Testis (tissue), 2 donors: ENCODE measurements at regions not wholly inside any gene's neighbourhood (a gene's known extent, or its start where the extent isn't known, plus 50 kb on each side); places are given as distances from the start of the nearest gene placed in this dataset.

Source experiments
- DNase-seq: peaks from one replicate; pipeline ENCODE4 v3.0.0-alpha.2; 2019
- H3K27ac ChIP-seq, 2 donors: fragments of 200-600 bp; sonication (generic); one replicate each; pipeline ENCODE4 v1.5.1; 2019
- H3K27me3 ChIP-seq: fragments of 200-600 bp; sonication (generic); one replicate; pipeline ENCODE4 v1.5.1; 2019
- H3K36me3 ChIP-seq: fragments of 200-600 bp; sonication (generic); one replicate; pipeline ENCODE4 v1.5.1; 2017; ENCODE audit warnings: low read depth; ENCODE audit errors: missing control alignments
- H3K4me1 ChIP-seq: fragments of 200-600 bp; sonication (generic); one replicate; pipeline ENCODE4 v1.5.1; 2019
- H3K4me3 ChIP-seq, 2 donors: fragments of 200-600 bp; sonication (generic); one replicate each; pipeline ENCODE4 v1.5.1; 2017 to 2019
- H3K9me3 ChIP-seq: fragments of 200-600 bp; sonication (generic); one replicate; pipeline ENCODE4 v1.5.1; 2017
- POLR2A ChIP-seq: fragments of 450-650 bp; IDR thresholded peaks from one replicate; pipeline ENCODE4 v1.6.1; 2017; ENCODE audit warnings: antibody characterized with exemption, mild to moderate bottlenecking, moderate library complexity
- WGBS, 2 donors: methylation state at CpG; one replicate each; pipeline ENCODE4 v1.1.5; 2018; 5-methylcytosine and 5-hydroxymethylcytosine counted together
- intact Hi-C: fragments of 100-400 bp; cut with DNase I; formaldehyde crosslinking; loops from one replicate; pipeline ENCODE4 v1.15.1; 2023; ENCODE audit warnings: low total_unique reads
- TF ChIP-seq, protein P1 (sequence below), 3 experiments: fragments of 450-650 bp in 2 of 3; fragments of 200-600 bp in 1 of 3; sonication (generic) in 1 of 3; IDR thresholded peaks; one replicate each; pipeline ENCODE4 v1.5.1; 2016 to 2019; ENCODE audit warnings: antibody characterized with exemption in 3 of 3, mild to moderate bottlenecking in 2 of 3, moderate library complexity in 1 of 3

DNA sequence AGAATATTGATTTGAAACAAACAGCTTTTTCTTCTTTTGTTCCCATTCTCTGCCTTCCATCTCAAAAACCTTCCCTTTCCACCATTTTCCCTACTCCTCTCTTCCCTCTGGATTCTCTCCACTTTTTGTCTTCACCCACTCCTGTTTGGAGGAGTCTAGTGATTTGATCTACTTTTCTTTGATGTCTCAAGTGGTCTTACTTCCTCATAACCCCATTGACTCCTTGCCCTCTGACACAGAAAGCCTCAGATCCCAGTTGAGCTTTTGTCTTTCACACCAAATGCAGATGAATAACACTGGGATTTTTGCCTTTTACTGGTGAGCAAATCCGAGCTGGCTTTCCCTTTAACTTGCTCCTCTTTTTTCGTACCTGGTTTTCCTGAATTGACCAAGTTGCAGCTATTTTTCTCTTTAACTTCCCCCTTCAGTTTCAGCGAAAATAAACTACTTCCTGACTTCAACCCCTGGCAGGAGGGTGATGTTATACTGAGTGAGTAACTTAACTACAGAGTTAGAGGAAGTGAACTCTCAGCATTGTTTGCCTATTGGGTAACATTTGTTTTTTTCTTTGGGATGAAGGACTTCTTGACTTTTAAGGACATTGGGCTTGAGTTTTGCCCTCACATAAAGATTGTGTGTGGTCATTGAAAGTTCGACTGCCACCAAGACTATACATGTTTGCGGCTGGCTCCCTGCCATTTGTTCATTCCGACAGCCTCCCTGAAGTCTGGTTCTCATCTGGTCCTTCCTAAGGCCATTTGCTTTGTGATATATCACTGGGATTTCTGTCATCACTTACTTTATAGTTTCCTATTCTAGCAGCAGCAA is 392.8 kb upstream of the NR3C2 start:
- no peaks in the 10 kb centered on the region for H3K9me3 ChIP-seq
- H3K4me1 ChIP-seq, result no peaks in the 10 kb centered on the region
- WGBS, 2 donors, result 51 to 58% methylated on average over 6 of the region's 6 CpGs
- no peak for DNase-seq
- intact Hi-C loops, result no loop called here
- H3K27ac ChIP-seq, result no peak overlapping the region
- H3K4me3 ChIP-seq, result no peak overlapping the region
- no peaks in the 10 kb centered on the region for H3K36me3 ChIP-seq
- H3K27me3 ChIP-seq, result no peaks in the 10 kb centered on the region
- TF ChIP-seq, protein P1, sequence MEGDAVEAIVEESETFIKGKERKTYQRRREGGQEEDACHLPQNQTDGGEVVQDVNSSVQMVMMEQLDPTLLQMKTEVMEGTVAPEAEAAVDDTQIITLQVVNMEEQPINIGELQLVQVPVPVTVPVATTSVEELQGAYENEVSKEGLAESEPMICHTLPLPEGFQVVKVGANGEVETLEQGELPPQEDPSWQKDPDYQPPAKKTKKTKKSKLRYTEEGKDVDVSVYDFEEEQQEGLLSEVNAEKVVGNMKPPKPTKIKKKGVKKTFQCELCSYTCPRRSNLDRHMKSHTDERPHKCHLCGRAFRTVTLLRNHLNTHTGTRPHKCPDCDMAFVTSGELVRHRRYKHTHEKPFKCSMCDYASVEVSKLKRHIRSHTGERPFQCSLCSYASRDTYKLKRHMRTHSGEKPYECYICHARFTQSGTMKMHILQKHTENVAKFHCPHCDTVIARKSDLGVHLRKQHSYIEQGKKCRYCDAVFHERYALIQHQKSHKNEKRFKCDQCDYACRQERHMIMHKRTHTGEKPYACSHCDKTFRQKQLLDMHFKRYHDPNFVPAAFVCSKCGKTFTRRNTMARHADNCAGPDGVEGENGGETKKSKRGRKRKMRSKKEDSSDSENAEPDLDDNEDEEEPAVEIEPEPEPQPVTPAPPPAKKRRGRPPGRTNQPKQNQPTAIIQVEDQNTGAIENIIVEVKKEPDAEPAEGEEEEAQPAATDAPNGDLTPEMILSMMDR (IDR thresholded peaks at IDR 0.05), result no peak
- TF ChIP-seq POLR2A, result no peak

DNA sequence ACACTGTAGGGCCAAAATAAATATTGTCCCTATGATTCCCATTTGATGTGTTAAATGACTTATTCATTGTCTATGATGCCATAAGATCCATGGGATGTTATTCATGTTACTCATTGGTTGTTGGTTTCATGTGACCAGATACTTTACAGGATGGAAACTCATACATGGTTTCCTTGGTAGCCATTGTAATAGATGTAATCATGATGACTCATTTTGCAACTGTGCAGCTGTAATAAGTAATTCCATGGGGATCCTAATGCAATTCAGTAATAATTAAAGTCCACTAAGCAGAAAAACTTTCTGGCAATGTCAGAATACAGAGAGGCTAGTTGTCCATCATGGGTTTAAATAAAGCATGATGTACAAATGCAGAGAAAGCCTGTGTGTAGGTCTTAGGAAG is 389.7 kb upstream of the NR3C2 start:
- Histone ChIP-seq H3K27me3 (no peaks in the 10 kb centered on the region), H3K4me3 (no peak overlapping the region), H3K9me3 (no peaks in the 10 kb centered on the region), H3K36me3 (no peaks in the 10 kb centered on the region), H3K4me1 (no peaks in the 10 kb centered on the region), H3K27ac (no peak overlapping the region)
- intact Hi-C loops, result no loop called here
- TF ChIP-seq, protein P1 (IDR thresholded peaks at IDR 0.05), result no peak
- TF ChIP-seq POLR2A, result no peak
- no peak for DNase-seq

DNA sequence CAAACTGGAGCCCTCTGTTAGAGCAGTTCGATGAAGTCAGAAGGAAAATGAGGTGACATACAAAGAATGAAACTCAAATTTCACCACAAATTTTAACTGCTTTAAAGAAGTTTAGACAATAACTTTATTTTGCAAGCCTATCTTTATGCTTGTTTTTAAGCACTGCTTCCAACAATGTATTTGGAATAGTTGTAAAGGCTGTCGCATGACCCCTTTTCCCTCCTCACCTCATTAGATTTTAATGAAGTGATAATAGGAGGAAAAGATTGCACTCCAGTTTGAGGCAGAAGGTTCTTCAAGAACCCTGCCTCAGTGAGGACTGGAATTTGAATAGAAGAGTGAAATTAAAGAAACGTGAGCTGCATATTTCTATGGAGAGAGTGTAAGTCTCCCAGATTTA is 386.1 kb upstream of the NR3C2 start:
- intact Hi-C loops, result no loop called here

DNA sequence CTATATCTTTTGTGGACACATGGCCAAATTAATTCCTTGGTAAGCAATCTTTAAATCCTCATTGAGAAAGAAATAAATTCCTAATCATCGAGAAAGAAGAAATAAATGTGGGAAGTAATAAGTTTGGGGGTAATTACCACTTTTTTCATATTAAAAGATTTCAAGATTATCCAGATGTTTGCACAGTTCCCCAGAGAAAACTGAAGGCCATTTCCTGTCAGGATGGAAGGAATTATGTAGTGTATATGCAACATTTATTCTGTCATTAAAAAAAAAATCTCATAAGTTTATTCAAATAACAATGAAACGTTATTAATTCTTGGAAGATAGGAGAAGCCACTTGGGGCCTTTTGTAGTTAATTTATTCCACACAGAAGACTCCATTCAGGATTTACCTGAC is 385.6 kb upstream of the NR3C2 start:
- Histone ChIP-seq H3K27ac (no peak overlapping the region), H3K4me1 (no peaks in the 10 kb centered on the region), H3K27me3 (no peaks in the 10 kb centered on the region), H3K9me3 (no peaks in the 10 kb centered on the region), H3K36me3 (no peaks in the 10 kb centered on the region), H3K4me3 (no peak overlapping the region)
- TF ChIP-seq, protein P1 (IDR thresholded peaks at IDR 0.05), result no peak
- no peak for TF ChIP-seq POLR2A
- intact Hi-C loops, result no loop called here
- DNase-seq, result no peak
- WGBS, 2 donors, result 51 to 62% methylated on average over 2 of the region's 2 CpGs

More for the DNA sequence above, 386.1 kb upstream of the NR3C2 start:
- no peak for DNase-seq
- Histone ChIP-seq H3K27me3 (no peaks in the 10 kb centered on the region), H3K36me3 (no peaks in the 10 kb centered on the region), H3K4me3 (no peak overlapping the region), H3K4me1 (no peaks in the 10 kb centered on the region), H3K27ac (no peak overlapping the region), H3K9me3 (no peaks in the 10 kb centered on the region)
- WGBS, 2 donors, result 61 to 71% methylated on average over 3 of the region's 3 CpGs
- TF ChIP-seq POLR2A, result no peak
- TF ChIP-seq, protein P1 (IDR thresholded peaks at IDR 0.05), result no peak

DNA sequence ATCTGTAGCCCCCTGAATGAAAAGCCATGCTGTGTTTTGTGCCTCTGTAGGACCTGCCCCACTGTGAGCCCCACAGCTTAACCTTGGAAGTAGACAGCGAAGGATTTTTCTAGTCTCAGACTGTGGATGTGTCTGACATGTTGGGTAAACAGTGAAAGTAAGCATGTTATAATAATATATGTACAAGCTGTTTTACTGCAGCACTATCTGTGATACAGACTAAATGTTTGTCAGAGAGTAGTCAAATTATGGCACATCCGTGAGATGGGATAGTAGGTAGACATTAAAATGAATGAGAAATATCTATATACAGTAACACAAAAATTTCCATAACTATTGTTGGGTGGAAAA is 381.2 kb upstream of the NR3C2 start:
- WGBS, 2 donors, result 83 to 93% methylated on average over 2 of the region's 2 CpGs
- no peaks in the 10 kb centered on the region for H3K4me1 ChIP-seq

More for the DNA sequence above, 381.2 kb upstream of the NR3C2 start:
- no peak for TF ChIP-seq POLR2A
- TF ChIP-seq, protein P1 (IDR thresholded peaks at IDR 0.05), result no peak
- Histone ChIP-seq H3K27ac (no peak overlapping the region), H3K9me3 (no peaks in the 10 kb centered on the region), H3K4me3 (no peak overlapping the region), H3K27me3 (no peaks in the 10 kb centered on the region), H3K36me3 (no peaks in the 10 kb centered on the region)
- intact Hi-C loops, result no loop called here
- no peak for DNase-seq
